Fibroblast of mammary gland (primary cell): ENCODE measurements at regions not wholly inside any gene's neighbourhood (a gene's known extent, or its start where the extent isn't known, plus 50 kb on each side); places are given as distances from the start of the nearest gene placed in this dataset.

Source experiments
- DNase-seq: peaks from one replicate; pipeline ENCODE4 v3.0.0-alpha.2; 2010; ENCODE audit warnings: low read depth
- H3K4me3 ChIP-seq: 2 replicates; pipeline ENCODE4 v1.5.1; 2011; ENCODE audit warnings: low read depth, mild to moderate bottlenecking, low read length, moderate library complexity; ENCODE audit not compliant: control insufficient read depth
- CTCF ChIP-seq: conservative IDR thresholded peaks from 2 replicates; pipeline ENCODE4 v1.5.1; 2011; ENCODE audit warnings: low read depth, low read length, inconsistent platforms; ENCODE audit not compliant: control insufficient read depth, insufficient read depth

GRCh38 chr18:7373441-7373840 lies 142.6 kb downstream of the LRRC30 start:
- TF ChIP-seq CTCF = no peak
- DNase-seq = no peak
- no peak overlapping the region for H3K4me3 ChIP-seq

GRCh38 chr18:7381307-7381706 lies 150.4 kb downstream of the LRRC30 start:
- no peak for TF ChIP-seq CTCF
- DNase-seq = no peak
- H3K4me3 ChIP-seq = no peak overlapping the region

GRCh38 chr18:7382328-7383001 lies 151.6 kb downstream of the LRRC30 start:
- H3K4me3 ChIP-seq = no peak overlapping the region
- TF ChIP-seq CTCF = no peak
- no peak for DNase-seq

GRCh38 chr18:7383002-7383980 lies 152.4 kb downstream of the LRRC30 start:
- no peak overlapping the region for H3K4me3 ChIP-seq
- no peak for DNase-seq
- TF ChIP-seq CTCF = no peak

GRCh38 chr18:7388741-7389140 lies 157.9 kb downstream of the LRRC30 start:
- no peak for TF ChIP-seq CTCF
- no peak for DNase-seq
- no peak overlapping the region for H3K4me3 ChIP-seq

GRCh38 chr18:7390731-7391492 lies 160.0 kb downstream of the LRRC30 start:
- TF ChIP-seq CTCF = no peak
- no peak overlapping the region for H3K4me3 ChIP-seq
- DNase-seq = no peak
